Peyer's patch (tissue), 4 donors: ENCODE measurements at regions not wholly inside any gene's neighbourhood (a gene's known extent, or its start where the extent isn't known, plus 50 kb on each side); places are given as distances from the start of the nearest gene placed in this dataset.

Source experiments
- POLR2A ChIP-seq, 2 donors: fragments of 450-650 bp; IDR thresholded peaks; one replicate each; pipeline ENCODE4 v1.5.1; 2017; ENCODE audit warnings: antibody characterized with exemption in 2 of 2, mild to moderate bottlenecking in 2 of 2, moderate library complexity in 2 of 2
- TF ChIP-seq, protein P1 (sequence below), 6 experiments: fragments of 450-650 bp in 4 of 6; fragments of 200-600 bp in 2 of 6; sonication (generic) in 1 of 6; IDR thresholded peaks; one replicate each; pipeline ENCODE4 v1.5.1; 2017 to 2019; ENCODE audit warnings: antibody characterized with exemption in 6 of 6, mild to moderate bottlenecking in 3 of 6, moderate library complexity in 1 of 6

DNA sequence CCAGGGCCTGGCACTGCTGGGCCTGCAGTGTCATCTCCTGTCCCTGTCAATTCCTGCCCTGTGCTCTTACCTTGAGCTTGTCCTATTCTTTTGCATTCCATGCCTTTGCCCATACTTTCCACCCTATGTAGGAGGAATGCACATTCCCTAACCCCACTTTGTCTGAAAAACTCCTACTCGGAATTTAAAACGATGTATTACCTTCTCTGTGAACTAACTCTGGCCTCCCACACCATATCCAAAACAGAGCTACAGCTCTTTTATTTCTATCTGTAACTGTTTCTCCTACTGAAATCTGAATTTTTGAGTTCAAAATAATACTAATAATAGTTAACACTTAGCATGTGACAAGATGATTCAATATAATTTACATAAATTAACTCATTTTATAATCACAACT lies 353.7 kb downstream of the FRK start:
- no peak for TF ChIP-seq POLR2A (IDR thresholded peaks at IDR 0.05)
- TF ChIP-seq, protein P1, sequence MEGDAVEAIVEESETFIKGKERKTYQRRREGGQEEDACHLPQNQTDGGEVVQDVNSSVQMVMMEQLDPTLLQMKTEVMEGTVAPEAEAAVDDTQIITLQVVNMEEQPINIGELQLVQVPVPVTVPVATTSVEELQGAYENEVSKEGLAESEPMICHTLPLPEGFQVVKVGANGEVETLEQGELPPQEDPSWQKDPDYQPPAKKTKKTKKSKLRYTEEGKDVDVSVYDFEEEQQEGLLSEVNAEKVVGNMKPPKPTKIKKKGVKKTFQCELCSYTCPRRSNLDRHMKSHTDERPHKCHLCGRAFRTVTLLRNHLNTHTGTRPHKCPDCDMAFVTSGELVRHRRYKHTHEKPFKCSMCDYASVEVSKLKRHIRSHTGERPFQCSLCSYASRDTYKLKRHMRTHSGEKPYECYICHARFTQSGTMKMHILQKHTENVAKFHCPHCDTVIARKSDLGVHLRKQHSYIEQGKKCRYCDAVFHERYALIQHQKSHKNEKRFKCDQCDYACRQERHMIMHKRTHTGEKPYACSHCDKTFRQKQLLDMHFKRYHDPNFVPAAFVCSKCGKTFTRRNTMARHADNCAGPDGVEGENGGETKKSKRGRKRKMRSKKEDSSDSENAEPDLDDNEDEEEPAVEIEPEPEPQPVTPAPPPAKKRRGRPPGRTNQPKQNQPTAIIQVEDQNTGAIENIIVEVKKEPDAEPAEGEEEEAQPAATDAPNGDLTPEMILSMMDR (IDR thresholded peaks at IDR 0.05), result no peak
